ENCODE measurements at regions not wholly inside any gene's neighbourhood (a gene's known extent, or its start where the extent isn't known, plus 50 kb on each side); places are given as distances from the start of the nearest gene placed in this dataset.
"Not testable (repeated sequence)": the region's sequence is repeated elsewhere in the genome, so short reads cannot be mapped to it uniquely, and the experiment has no call there.

DNA sequence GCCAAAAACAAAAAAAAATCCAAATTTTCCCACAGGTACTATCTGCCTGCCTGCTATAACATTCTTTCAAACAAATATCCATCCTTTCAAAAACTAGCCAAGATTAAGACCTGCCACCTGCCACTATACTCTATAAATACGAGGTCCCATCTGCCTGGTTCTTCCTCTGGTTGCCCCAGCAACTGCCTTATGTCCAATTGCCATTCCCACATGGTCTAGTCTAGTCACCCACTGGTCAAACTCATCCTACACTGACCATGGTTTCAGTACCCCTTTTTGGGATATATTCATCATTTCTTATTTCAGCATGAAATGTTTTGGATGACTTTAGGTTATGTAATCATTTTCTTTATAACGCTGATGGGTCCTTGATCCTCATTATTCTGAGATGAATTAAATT is 95.1 kb upstream of the CCNG1 start:
- TF ChIP-seq, protein P1, sequence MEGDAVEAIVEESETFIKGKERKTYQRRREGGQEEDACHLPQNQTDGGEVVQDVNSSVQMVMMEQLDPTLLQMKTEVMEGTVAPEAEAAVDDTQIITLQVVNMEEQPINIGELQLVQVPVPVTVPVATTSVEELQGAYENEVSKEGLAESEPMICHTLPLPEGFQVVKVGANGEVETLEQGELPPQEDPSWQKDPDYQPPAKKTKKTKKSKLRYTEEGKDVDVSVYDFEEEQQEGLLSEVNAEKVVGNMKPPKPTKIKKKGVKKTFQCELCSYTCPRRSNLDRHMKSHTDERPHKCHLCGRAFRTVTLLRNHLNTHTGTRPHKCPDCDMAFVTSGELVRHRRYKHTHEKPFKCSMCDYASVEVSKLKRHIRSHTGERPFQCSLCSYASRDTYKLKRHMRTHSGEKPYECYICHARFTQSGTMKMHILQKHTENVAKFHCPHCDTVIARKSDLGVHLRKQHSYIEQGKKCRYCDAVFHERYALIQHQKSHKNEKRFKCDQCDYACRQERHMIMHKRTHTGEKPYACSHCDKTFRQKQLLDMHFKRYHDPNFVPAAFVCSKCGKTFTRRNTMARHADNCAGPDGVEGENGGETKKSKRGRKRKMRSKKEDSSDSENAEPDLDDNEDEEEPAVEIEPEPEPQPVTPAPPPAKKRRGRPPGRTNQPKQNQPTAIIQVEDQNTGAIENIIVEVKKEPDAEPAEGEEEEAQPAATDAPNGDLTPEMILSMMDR (IDR thresholded peaks at IDR 0.05), result no peak
- DNase-seq (ENCODE audit: low spot score) (no peak), ATAC-seq (ENCODE audit: low FRiP score) (no peak)

DNA sequence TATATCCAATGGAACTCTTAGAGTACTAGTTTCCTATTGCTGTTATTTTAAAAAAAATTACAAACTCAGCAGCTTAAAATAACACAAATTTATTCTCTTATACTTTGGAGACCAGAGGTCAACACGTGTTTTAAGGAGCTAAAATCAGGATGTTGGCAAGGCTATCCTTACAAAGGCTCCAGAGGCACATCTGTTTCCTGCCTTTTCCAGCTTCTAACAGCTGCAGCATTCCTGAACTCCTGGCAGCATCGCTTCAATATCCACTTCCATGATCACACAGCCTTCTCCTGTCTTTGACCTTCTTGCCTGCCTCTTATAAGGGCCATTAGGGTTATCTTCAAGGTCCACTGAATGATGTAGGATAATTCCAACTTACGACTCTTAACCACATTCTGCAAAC is 92.2 kb upstream of the CCNG1 start:
- TF ChIP-seq, protein P1 (IDR thresholded peaks at IDR 0.05), result no peak
- no peak for DNase-seq (ENCODE audit: low spot score)
- no peak for ATAC-seq (ENCODE audit: low FRiP score)

DNA sequence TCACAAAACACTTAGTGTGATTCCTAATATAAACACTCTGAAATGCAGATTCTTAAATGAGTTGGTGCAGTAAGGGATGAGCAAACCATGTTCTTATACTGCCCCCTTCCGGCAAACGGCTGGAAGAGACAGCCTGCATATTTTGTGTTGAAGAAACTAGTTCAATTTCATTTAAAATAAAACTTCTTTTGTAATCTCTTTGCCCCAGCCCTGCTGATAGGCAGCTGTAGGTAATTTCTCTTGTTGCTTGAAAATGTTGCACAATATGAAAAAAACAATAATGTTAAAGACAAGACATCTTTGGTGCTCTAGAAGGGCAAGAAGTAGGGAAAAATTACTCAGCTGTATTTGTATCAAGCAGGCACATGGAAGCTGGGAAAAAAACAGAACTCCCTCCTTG is 89.7 kb upstream of the CCNG1 start:
- no peak for ATAC-seq (ENCODE audit: low FRiP score)
- DNase-seq (ENCODE audit: low spot score), result no peak
- TF ChIP-seq, protein P1 (IDR thresholded peaks at IDR 0.05), result no peak

DNA sequence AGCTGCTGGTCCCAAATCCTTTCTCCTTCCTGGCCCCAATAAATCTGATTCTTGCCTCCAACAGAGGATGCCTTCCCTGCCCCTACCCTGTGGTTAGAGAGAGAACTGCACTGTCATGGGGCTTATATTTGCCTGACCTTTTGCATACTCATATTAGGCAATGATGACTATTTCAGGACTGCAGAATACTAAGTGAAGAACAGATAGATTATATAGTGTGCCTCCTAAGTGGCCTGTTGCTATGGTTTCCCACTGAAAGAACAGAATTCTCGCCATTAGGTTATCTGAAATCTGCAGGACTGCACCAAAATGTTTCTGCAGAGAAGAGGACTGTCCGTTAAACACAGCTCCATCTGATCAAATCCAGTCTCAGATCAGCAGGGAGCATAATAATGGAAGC is 87.3 kb upstream of the CCNG1 start:
- ATAC-seq (ENCODE audit: low FRiP score) (no peak), DNase-seq (ENCODE audit: low spot score) (no peak)
- TF ChIP-seq, protein P1 (IDR thresholded peaks at IDR 0.05), result no peak

DNA sequence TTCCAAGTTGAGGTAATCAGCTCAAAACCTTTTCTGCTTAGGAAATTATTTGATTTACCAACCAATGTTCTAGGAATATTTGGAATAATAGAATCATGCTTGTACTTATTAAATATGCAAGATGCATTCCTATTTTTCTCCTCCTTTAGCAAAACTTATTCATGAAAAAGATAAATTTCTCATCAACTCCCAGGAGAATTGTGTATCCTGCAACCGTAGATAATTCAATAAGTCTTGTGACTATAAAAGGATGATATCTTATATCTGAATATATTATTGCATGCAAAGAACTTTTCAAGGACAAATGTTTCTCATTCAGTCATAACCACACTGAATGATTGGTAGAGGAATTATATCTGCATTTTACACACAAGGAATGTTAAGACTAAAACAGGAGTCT is 84.9 kb upstream of the CCNG1 start:
- TF ChIP-seq, protein P1 (IDR thresholded peaks at IDR 0.05), result no peak
- no peak for DNase-seq (ENCODE audit: low spot score)
- ATAC-seq (ENCODE audit: low FRiP score), result no peak

DNA sequence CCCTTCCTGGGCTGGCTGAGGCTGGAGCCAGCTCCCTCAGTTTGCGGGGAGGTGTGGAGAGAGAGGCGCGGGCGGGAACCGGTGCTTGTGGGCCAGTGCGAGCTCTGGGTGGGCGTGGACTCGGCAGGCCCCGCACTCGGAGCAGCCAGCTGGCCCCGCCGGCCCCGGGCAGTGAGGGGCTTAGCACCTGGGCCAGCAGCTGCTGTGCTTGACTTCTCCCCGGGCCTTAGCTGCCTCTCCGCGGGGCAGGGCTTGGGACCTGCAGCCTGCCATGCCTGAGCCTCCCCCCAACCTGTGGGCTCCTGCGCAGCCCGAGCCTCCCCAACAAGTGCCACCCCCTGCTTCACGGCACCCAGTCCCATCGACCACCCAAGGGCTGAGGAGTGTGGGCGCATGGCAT is 81.6 kb upstream of the CCNG1 start:
- DNase-seq (ENCODE audit: low spot score); ATAC-seq (ENCODE audit: low FRiP score): not testable (repeated sequence)

DNA sequence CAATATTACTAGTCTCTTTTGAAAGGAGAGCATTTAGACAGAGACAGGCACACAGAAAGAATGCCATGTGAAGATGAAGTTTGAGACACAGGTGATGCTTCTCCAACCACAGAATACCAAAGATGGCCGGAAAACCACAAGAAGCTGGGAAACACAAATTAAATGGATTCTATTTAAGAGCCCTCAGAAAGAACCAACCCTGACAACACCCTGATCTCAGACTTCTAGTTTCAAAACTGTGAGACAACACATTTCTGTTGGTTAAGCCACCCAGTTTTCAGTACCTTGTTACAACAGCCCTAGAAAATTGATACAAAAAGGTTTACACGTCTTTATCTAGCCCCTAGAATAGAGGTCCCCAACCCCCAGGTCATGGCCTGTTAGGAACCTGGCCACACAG is 79.8 kb upstream of the CCNG1 start:
- ATAC-seq (ENCODE audit: low FRiP score) (no peak), DNase-seq (ENCODE audit: low spot score) (no peak)
- TF ChIP-seq, protein P1 (IDR thresholded peaks at IDR 0.05), result no peak

DNA sequence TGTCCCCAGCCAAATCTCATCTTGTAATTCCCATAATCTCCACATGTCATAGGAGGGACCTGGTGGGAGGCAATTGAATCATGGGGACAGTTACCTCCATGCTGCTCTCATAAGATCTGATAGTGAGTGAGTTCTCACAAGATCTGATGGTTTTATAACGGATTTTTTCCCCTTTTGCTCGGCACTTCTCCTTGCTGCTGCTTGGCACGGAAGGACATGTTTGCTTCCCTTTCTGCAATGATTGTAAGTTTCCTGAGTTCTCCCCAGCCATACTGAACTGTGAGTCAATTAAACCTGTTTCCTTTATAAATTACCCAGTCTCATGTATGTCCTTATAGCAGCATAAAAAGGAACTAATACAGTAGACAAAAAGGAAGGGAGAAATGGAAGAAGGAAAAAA is 76.7 kb upstream of the CCNG1 start:
- TF ChIP-seq, protein P1 (IDR thresholded peaks at IDR 0.05), result no peak
- DNase-seq (ENCODE audit: low spot score) (no peak), ATAC-seq (ENCODE audit: low FRiP score) (no peak)
